Stimulated activated CD8-positive, alpha-beta memory T cell treated with anti-CD3 and anti-CD28 coated beads, Interleukin-4, amount 100 ng/mL, for 48 hours (primary cell): ENCODE measurements at regions not wholly inside any gene's neighbourhood (a gene's known extent, or its start where the extent isn't known, plus 50 kb on each side); places are given as distances from the start of the nearest gene placed in this dataset.
A peak's percentile ranks its signal among the peaks of the same experiment; 100 is the strongest.
"Not testable (repeated sequence)": the region's sequence is repeated elsewhere in the genome, so short reads cannot be mapped to it uniquely, and the experiment has no call there.

Experiments used
- DNase-seq: peaks from one replicate; pipeline ENCODE4 v3.0.0-alpha.2; 2020

DNA sequence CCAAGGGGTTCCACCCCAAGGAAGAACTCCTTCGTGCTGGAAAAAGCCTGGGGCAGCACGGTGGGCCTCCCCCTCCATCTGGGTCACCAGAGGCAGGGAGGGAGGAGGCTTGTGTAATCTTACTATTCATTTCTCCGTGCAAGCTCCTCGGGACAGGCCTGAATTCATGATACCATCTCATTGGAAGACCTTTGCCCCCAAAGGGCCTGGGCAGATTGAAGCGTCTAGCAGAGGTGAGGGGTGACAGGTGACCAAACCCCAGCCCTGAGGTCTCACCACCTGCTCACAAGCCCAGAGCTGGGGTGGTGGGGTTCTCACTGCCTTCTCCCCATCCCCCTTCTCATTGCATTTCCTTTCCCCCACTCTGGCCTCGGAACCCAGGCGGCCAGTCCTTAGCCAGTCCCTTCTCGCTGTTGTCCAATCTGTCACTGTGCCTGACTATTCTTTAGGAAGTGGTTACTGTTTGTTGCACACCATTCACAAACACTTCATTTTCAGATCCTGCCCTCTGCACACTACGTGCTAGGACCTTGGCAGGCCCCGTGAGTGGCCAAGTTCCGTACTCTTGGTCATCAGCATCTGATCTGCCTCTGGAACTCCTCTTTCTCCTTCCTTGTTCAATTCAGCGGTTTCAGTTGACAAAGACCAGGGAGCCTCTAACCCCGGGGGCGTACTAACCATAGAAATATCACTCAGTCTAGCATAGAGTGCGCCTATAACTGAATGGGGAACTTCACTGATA is 137.1 kb downstream of the LY86 start:
- DNase-seq, result no peak

DNA sequence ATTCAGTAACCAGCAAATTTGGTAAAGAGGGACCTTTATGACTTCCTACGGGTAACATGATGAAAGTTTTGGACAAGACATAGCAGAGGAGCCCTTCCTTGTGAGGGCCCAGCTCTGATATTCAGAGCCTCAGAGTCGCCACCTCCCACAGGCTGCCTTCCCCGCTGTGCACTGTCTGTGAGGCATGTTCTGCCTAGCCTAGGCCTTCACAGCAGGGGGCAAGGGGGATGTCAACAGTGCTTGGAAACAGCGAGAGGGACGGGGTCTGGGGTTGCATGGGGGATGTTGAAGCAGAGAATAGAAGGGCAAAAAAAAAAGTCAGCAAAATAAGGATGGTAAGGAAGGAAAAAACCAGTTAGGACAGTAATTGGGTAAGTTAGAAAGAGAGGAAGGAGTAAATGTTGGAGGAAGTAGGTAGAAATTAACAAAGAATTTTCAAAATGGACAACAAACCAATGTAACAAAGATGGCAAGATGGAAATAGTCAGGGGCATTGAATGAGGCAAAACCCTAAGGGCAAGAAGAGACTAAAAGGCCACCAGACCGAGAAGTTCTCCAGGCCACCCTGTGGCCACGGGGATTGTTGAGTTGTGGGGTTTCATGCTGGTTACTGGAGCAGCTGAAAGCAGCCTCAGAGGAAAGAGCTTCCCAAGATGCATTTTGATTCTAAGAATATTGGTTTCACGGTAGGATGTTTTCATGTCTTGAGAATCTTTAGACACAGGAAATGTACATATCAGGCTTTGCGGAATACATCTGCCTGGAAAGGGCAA is 139.8 kb downstream of the LY86 start:
- DNase-seq, result no peak

DNA sequence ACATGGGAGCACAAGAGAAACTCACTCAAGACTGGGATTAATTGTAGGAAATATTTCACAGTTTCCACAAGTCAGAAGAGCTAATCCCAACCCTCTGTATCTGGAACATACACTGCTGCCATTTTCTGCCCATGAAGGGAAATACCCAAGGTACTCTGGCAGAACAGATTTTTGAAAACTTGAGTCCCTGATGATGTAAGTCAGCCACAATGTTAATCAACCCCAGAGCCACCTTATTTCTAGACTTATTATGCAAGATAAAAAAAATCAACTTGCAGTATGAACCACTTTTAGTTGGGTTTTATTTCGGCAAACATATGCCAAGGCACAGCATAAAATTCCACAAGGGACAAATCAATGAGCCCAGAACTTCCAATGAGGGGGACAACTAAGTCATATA is 141.5 kb downstream of the LY86 start:
- DNase-seq, result no peak

DNA sequence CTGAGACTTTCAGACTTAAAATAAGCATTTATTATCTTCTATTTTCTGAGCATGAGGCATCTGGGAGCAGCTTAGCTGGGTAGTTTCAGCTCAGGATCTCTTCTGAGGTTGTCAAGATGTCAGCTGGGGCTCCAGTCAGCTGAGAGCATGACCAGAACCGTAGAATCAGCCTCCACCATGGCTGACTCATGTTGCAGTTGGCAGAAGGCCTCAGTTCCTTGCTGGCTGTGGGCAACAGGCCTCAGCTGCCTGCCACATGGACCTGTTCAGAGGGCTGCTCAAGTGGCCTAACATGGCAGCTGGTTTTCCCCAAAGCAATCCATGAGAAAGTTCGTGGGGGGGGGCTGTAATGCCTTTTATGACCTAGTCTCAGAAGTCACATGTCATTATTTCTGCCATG is 142.3 kb downstream of the LY86 start:
- no peak for DNase-seq

DNA sequence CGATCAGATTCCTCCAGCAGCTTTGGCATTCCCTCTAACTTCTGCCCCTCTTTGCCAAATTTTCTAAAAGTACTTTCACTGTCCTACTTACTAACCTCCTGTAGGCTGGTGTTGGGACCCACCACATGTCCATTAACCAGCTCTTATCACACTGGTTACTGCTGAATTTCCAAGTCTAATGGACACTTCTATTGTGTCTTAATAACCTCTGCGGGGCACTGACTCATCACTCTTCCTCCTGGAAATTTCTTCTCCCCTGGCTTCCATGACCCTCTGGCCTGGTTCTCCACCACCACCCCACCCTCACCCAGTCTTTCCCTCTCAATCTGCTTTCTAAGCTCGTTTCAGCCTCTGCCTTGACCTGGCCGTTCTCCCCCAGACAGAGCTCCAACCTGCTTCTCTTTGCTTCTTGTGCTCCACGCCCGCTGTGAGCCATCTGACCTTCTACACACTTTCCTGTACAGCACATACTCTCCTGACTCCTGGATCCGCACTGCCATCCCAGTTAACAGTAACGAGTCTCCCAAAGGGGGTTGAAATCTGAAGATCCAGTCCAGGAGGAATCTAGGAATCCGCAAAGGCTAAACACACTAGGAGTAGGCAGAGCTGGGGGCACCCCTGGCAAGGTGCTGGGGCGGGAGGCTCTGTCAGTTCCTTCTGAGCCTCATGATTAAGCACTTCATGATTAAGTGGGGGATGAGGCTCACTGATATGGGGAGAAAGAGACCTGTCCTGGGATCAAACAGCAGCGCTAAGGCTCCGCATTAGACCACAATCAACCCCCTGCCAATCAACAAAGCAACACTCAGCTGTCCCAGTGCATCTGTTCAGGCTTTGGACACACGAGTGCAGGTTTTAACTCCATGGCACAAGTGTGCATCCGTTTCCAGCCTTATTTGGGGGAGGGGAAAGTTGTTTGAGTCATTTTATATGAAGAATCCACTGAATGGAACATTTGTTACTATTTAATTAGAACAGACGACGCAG is 146.3 kb downstream of the LY86 start:
- no peak for DNase-seq

DNA sequence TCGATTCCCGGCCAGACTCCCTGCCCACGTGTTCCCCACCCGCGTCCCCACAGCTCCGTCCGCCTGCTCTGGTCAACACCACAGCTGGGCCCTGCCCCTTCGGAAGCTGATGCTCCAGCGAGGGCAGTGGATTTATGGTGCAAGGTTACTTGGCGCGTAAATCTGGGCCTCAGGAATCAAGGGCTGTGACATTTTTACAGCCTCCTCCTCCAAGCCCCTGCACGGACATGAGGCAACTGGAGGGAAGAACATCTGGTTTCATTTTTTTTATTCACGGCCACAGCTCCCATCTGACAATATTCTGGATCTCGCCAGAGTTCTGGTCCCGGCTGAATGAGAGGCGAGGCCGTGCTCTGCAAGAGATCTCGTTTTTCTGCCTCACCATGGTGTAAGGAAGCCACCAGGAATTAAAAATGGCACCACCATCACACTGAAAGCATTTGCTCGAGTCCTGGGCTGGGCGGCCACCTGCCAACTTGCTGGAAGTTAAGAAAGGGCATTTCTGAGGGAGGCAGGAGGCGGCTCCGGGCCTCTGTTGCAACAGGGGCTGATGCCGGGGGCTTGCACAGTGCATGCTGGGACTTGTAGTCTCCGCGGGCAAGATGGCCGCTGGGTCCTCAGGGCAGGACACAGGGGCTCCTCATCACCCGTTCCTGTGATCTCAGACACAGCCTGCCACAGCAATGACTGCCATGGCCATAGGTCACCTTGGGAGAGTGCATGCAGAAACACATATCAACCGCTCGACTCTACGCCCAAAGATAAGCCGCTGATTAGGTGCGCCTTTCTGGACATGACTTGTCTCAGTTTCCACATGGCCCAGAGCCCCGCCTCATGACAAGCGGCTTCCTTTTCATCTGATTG is 148.5 kb downstream of the LY86 start:
- no peak for DNase-seq

DNA sequence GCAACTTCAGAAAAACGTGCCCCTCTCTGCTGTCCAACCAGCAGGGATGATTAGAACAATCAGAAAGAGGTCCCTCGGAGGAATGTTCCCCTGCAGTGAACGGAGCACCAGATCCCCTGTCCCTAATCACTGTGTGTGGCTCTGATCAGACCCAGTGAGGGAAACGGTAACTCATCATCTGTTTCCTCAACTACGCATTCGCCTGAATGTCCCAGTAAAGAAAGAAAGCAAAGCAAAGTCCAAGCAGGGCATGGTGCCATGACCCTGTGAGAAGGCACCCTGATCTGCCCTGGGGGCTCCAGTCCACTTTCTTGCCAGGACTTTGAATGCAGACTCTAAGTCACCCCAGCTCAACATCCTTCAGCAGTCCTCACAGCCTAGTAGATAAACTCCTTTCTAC is 149.2 kb downstream of the LY86 start:
- no peak for DNase-seq

DNA sequence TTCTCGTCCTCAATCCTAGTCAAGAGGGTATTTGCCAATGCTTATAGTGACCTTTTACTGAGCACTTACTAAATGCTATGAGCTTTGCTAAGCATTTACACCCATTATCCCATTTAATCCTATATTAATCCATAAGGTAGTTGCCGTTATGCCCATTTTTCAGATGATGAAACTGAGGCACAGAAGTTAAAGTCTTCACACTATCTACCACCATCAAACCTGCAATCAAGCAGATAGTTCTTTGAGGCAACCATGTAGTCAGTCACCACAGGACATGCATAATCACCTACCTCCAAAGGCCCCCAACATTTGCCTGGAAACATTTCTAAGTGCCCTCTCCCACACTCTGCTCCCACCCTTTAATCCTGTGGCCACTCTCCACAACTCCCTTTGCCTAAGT is 149.6 kb downstream of the LY86 start:
- DNase-seq, result no peak

DNA sequence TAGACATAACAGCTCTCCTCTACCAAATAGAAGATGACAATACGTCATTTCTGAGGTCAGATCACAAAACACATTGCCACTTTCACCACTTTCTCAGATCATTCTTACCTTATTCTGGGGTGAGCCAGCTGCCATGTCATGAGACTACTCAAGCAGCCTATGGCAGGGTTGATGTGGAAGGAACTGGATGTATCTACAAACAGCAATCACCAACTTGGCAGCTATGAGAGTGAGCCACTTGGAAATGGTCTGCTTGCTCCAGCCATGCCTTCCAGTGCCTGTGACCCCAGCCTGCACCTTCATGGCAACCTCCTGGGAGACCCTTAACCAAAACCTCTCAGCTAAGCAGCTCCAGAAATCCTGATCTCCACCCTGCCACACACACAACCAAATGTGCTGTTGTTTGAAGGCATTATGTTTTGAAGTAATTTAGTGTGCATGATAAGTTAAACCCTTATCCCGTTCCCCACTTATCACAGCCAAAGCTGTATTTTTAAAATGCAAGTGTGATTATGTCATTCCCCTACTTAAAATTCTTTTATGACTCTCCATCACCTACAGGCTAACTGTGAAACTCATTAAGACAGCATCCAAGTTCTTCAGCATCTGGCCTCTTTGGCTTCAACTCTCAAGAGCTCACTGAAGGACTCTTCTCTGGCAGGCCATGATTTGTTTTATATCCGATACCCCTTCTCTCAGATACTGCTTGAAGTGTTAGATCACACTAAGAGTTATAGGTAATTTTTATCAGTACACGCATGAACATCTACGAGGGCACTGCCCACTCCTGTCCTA is 150.6 kb downstream of the LY86 start:
- DNase-seq, result no peak

DNA sequence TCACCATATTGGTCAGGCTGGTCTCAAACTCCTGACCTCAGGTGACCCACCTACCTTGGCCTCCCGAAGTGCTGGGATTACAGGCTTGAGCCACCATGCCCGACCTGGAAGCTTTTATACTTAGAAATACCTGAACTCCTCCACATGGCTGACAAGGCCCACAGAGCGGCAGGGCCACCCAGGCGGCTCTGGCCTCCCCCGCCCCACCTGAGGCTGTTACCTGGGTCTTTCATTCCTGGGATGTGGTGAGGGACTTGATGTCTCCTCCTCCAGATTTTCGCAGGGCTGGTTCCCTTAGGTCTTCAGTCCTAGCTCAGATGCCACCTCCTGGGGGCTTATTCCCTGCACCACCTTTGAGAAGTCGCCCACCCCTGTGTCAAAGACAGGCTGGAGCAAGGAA is 152.1 kb downstream of the LY86 start:
- no peak for DNase-seq

DNA sequence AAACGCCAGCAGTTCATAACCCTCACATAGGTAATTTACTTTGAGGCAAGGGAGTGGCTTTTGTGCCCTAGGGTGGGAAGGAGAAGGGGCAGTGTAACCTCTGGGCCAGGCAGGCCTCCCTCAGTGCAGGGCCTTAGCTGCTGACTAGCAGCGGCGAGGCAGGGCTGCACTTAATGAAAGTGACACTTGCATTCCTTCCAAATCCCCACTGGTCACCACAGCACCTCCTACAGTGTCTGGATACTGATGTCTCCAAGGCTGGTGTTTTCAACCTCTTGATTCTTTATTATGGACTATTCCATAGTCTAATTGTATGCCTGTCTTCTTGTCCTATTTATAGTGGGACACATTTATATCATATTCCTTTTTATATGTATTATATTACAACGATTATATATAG is 152.7 kb downstream of the LY86 start:
- DNase-seq, result no peak

DNA sequence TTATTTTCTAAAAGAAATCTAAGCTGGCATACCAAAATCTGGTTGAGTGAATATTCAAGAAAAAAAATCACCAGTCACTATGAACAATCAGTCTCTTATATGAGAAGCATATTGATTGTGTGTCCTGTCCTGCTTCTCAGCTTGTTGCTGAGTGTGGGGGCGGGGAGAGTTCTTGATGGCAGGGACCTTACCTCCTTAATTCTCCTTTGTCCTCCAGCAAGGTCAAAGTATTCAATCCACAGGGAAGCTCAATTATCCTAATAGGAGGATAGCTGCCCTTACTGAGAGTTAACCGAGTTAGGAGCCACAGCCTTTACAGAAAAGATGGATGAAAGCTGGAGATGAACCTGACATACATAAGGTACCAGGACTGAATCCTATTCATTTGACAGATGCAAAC is 154.0 kb downstream of the LY86 start:
- no peak for DNase-seq

DNA sequence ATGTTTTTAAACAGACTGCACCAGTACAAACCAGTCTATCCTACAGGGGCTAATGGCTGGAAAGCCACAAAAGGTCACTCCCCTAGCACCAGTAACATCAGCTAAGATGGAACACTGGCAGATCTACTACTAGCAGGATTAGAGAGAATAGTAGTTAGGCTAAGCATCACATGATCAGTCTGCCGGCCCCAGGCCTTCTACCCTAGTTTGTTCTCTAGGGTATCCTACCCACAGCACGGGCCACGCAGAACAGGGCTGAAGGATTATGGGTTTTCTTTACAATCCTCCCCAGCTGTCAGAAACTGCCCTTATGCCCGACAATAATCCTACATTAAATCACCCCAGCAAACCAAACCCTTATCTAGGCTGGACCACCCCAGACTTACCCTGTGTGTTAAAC is 156.0 kb downstream of the LY86 start:
- DNase-seq, result no peak

DNA sequence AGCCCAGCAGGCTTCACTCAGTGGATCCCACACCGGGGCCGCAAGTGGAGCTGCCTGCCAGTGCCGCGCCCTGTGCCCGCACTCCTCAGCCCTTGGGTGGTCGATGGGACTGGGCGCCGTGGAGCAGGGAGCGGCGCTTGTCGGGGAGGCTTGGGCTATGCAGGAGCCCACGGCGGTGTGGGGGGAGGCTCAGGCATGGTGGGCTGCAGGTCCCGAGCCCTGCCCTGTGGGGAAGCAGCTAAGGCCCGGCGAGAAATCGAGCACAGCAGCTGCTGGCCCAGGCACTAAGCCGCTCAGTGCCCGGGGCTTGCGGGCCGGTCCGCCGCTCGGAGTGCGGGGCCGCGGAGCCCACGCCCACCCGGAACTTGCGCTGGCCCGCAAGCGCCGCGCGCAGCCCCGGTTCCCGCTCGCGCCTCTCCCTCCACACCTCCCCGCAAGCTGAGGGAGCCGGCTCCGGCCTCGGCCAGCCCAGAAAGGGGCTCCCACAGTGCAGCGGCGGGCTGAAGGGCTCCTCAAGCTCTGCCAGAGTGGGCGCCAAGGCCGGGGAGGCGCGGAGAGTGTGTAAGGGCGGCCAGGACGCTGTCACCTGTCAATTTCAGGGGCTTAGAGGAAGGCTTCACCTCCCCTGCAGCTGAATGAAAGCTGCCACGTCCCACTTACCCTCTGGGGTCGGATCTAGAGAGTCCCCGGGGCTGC is 157.3 kb downstream of the LY86 start:
- not testable (repeated sequence) for DNase-seq

DNA sequence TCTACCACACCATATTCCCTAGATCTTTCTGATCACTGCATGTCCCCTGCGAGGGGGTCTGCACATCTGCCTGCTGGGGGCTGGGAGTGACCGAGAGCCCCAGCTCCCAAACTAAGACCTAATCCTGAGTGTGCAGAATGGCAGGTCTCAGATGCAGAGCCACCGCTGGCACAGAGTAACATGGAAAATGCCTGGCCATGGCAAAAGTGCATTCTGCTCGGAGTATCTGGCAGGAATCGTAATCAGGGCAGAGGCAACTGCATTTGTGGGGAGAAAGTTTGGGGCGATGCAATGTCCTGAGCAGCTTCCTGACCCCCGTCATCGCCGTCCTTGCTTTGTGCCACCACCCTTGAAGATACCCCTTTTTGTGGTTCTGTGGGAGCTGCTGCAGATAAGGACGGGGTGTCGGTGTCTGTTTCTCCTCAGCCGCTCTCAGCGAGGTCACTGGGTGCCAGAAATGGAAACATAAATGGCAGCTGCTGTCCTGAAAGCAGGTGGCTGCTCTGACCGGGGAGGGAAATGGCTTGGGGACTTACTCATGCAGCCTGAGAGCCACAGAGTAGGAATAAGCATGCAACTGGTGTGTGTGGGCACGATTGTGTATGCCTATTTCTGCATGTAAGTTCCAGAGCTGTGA is 157.9 kb downstream of the LY86 start:
- DNase-seq, result no peak

DNA sequence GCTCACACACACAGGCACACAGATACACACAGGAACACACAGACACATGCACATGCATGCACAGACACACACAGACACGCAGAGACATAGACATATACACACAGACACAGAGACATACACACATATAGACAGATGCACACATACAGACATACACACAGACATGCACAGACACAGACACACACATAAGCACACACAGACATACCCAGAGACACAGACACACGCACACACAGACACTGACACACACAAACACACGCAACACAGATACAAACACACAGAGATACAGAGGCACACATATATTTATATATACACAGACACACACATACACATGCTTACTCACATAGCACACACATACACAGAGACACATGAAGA is 158.4 kb downstream of the LY86 start:
- DNase-seq, result no peak

DNA sequence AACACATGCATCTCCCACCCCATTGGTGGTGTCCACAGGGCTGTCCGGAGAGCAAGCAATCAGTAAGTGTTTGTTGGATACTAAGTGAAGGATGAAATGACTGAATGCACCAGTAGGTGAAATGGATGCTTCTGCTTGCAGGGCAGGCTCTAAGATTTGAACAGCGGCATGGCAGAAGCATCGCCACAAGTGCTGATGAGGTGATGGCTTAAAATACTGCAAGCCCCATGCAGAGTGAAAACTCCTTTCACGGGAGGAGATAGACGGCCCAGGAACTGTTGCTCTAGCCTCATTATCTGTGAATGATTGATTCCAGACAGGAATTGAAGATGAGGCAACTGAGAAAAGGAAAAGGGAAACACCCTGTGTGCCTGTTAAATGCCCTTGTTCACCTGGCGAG is 158.9 kb downstream of the LY86 start:
- DNase-seq, result no peak

DNA sequence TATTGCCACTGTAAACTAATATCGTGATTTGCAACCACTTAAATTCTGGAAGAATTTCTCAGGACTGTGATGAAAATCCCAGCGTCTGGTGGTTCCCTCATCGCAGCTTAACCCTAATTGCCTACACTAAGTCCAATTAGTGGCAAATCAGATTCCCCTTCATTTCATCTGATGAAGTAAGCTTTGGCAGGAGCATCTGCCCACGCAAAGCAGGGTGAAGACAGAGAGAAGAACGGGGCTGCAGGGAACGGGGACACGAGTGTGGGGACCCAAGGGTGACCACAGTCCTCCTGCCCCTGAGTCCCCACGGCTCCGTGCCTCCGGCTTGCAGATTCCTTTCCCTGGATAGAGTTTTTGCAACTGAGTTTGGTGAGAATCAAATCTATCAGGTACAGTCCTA is 159.5 kb downstream of the LY86 start:
- no peak for DNase-seq

DNA sequence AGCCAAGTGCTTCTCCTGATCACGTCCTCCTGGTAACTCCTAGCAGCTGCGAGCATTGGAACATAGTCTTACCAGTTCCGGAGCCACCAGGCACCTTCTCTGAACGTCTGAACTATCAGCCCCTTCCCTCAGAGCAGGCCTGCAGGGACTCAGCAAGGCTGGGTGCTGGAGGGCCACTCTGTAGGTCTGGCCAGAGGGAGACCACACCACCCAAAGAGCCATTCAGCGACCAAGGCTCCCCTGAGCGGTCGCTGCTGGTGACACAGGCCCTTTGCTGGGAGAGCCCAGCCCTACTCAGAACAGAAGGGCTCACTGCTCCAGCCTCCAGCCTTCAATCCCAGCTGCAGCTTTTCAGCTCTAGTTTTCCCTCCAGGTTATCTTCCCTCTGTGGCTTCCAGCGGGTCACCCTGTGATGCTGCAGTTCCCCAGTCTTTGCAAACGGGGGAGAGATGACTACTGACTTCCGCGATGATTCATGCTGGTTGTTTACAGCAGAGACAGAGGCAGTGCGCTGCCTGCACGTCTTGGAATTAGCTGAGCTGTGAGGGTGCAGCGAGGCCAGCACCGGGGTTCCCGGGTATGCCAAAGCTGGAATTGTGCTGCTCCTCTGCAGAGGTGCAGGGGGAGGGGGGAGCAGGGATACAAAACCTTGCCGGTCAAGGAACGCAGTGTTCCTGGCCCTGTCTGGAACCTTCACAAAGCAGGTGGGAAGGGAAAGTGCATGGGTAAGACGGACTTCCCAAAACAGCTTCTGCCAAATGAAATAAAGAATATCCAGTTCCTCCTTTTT is 161.4 kb downstream of the LY86 start:
- peak; percentile 34 for DNase-seq
